GM18867 (cell line): ENCODE measurements at regions not wholly inside any gene's neighbourhood (a gene's known extent, or its start where the extent isn't known, plus 50 kb on each side); places are given as distances from the start of the nearest gene placed in this dataset.
"Not testable (repeated sequence)": the region's sequence is repeated elsewhere in the genome, so short reads cannot be mapped to it uniquely, and the experiment has no call there.

Experiments used
- ATAC-seq: cut with Tn5 transposase; IDR thresholded peaks from one replicate; pipeline ENCODE4 v1.9.1; 2021; ENCODE audit warnings: mild to moderate bottlenecking, moderate library complexity; ENCODE audit not compliant: unreplicated experiment

- ATAC-seq: not testable (repeated sequence)
These were observed 63.1 kb downstream of the TRIM43 start for GRCh38 chr2:95654897-95655296.

- not testable (repeated sequence) for ATAC-seq
These were observed 64.8 kb downstream of the TRIM43 start for GRCh38 chr2:95656553-95656952.

GRCh38 chr2:95657937-95658336, 66.1 kb downstream of the TRIM43 start:
- not testable (repeated sequence) for ATAC-seq

GRCh38 chr2:95660766-95661562, 69.2 kb downstream of the TRIM43 start:
- not testable (repeated sequence) for ATAC-seq

- not testable (repeated sequence) for ATAC-seq
These were observed 72.0 kb downstream of the TRIM43 start for GRCh38 chr2:95663471-95664441.

- ATAC-seq: not testable (repeated sequence)
These were observed 74.8 kb downstream of the TRIM43 start for GRCh38 chr2:95666636-95667035.

GRCh38 chr2:95667480-95667879, 75.7 kb downstream of the TRIM43 start:
- ATAC-seq: no peak

- ATAC-seq: not testable (repeated sequence)
These were observed 77.1 kb downstream of the TRIM43 start for GRCh38 chr2:95668934-95669333.

- no peak for ATAC-seq
These were observed 77.7 kb downstream of the TRIM43 start for GRCh38 chr2:95669441-95669991.

GRCh38 chr2:95670167-95670566, 78.4 kb downstream of the TRIM43 start:
- no peak for ATAC-seq

GRCh38 chr2:95670686-95671085, 78.9 kb downstream of the TRIM43 start:
- no peak for ATAC-seq

- ATAC-seq: not testable (repeated sequence)
These were observed 79.4 kb downstream of the TRIM43 start for GRCh38 chr2:95671171-95671570.

- ATAC-seq: not testable (repeated sequence)
These were observed 80.2 kb downstream of the TRIM43 start for GRCh38 chr2:95671992-95672391.

GRCh38 chr2:95672500-95672899, 80.7 kb downstream of the TRIM43 start:
- not testable (repeated sequence) for ATAC-seq

- ATAC-seq: no peak
These were observed 82.4 kb downstream of the TRIM43 start for GRCh38 chr2:95674186-95674585.

- ATAC-seq: not testable (repeated sequence)
These were observed 84.8 kb downstream of the TRIM43 start for GRCh38 chr2:95676573-95676972.

GRCh38 chr2:95677346-95677745, 85.5 kb downstream of the TRIM43 start:
- no peak for ATAC-seq

- ATAC-seq: not testable (repeated sequence)
These were observed 86.0 kb downstream of the TRIM43 start for GRCh38 chr2:95677833-95678232.

GRCh38 chr2:95681158-95681557, 89.4 kb downstream of the TRIM43 start:
- not testable (repeated sequence) for ATAC-seq

GRCh38 chr2:95681589-95682081, 89.8 kb downstream of the TRIM43 start:
- not testable (repeated sequence) for ATAC-seq
